ENCODE measurements at regions not wholly inside any gene's neighbourhood (a gene's known extent, or its start where the extent isn't known, plus 50 kb on each side); places are given as distances from the start of the nearest gene placed in this dataset.

DNA sequence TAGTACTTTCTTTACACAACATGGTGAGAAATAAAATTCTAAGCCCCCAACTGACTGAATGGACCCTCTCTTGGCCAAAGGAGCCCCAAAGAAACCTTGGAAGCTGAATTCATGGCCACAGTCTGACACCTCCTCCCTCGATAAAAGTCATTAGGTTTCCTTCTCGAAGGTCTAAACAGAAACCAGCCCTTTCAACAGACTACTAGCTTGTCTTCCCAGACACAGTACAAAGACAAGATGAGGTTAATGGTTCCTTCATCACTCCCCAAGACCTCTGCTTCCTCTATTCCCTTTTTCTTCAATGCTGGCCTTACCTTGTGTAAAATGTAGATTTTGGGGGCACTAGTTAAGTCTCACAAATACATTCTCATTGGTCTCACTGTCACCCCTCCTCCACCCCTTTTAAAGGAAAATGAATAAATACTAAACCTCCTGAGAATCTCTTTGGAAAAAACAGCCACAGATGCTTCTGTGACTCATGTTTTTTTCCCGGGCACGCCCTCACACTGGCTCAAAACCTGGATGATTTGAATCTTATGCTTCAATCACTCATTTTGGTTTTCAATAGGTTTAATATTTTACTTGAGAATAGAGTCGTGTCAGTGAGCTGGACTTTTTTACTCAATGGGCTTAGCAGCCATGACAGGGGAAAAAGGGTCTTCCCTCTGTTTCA lies 65.8 kb upstream of the MED4 start:
- Histone ChIP-seq H3K9me2 (replicated peaks; ENCODE audit: control insufficient read depth, low read length) (no peaks in the 10 kb centered on the region), H3K9me3 (ENCODE audit: control insufficient read depth, insufficient read depth, low read length) (no peaks in the 10 kb centered on the region), H3K4me3 (ENCODE audit: low read length) (no peak overlapping the region), H3K79me2 (ENCODE audit: control insufficient read depth, low read length) (no peaks in the 10 kb centered on the region), H3F3A (ENCODE audit: control insufficient read depth, insufficient read depth) (no peaks in the 10 kb centered on the region), H3K4me2 (ENCODE audit: low read length) (no peak overlapping the region), H4K20me1 (ENCODE audit: control insufficient read depth, insufficient read depth, low read depth, low read length) (no peaks in the 10 kb centered on the region), H3K4me1 (ENCODE audit: control insufficient read depth, low read length) (peaks cover 12% of the 10 kb centered on the region), H3K27ac (ENCODE audit: low read depth, low read length) (no peak overlapping the region), H3K27me3 (ENCODE audit: control insufficient read depth, low read length) (no peaks in the 10 kb centered on the region), H3K36me3 (ENCODE audit: control insufficient read depth, low read length) (no peaks in the 10 kb centered on the region)
- no peak for TF ChIP-seq EZH2phosphoT487 (IDR thresholded peaks at IDR 0.05; ENCODE audit: borderline replicate concordance, low read length)

- Histone ChIP-seq H3K36me3 (ENCODE audit: control insufficient read depth, low read length) (no peaks in the 10 kb centered on the region), H3K79me2 (ENCODE audit: control insufficient read depth, low read length) (no peaks in the 10 kb centered on the region), H3K4me1 (ENCODE audit: control insufficient read depth, low read length) (peaks cover 12% of the 10 kb centered on the region), H4K20me1 (ENCODE audit: control insufficient read depth, insufficient read depth, low read depth, low read length) (no peaks in the 10 kb centered on the region), H3K4me2 (ENCODE audit: low read length) (no peak overlapping the region), H3K27me3 (ENCODE audit: control insufficient read depth, low read length) (no peaks in the 10 kb centered on the region), H3K4me3 (ENCODE audit: low read length) (no peak overlapping the region), H3K27ac (ENCODE audit: low read depth, low read length) (no peak overlapping the region), H3K9me3 (ENCODE audit: control insufficient read depth, insufficient read depth, low read length) (no peaks in the 10 kb centered on the region), H3F3A (ENCODE audit: control insufficient read depth, insufficient read depth) (no peaks in the 10 kb centered on the region), H3K9me2 (replicated peaks; ENCODE audit: control insufficient read depth, low read length) (no peaks in the 10 kb centered on the region)
- no peak for TF ChIP-seq EZH2phosphoT487 (IDR thresholded peaks at IDR 0.05; ENCODE audit: borderline replicate concordance, low read length)
- TF ChIP-seq, protein P1, sequence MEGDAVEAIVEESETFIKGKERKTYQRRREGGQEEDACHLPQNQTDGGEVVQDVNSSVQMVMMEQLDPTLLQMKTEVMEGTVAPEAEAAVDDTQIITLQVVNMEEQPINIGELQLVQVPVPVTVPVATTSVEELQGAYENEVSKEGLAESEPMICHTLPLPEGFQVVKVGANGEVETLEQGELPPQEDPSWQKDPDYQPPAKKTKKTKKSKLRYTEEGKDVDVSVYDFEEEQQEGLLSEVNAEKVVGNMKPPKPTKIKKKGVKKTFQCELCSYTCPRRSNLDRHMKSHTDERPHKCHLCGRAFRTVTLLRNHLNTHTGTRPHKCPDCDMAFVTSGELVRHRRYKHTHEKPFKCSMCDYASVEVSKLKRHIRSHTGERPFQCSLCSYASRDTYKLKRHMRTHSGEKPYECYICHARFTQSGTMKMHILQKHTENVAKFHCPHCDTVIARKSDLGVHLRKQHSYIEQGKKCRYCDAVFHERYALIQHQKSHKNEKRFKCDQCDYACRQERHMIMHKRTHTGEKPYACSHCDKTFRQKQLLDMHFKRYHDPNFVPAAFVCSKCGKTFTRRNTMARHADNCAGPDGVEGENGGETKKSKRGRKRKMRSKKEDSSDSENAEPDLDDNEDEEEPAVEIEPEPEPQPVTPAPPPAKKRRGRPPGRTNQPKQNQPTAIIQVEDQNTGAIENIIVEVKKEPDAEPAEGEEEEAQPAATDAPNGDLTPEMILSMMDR (IDR thresholded peaks at IDR 0.05; ENCODE audit: low read depth, low read length, poor library complexity, severe bottlenecking), result no peak
Measured at GRCh38 chr13:48159826-48160225, 64.9 kb upstream of the MED4 start.

DNA sequence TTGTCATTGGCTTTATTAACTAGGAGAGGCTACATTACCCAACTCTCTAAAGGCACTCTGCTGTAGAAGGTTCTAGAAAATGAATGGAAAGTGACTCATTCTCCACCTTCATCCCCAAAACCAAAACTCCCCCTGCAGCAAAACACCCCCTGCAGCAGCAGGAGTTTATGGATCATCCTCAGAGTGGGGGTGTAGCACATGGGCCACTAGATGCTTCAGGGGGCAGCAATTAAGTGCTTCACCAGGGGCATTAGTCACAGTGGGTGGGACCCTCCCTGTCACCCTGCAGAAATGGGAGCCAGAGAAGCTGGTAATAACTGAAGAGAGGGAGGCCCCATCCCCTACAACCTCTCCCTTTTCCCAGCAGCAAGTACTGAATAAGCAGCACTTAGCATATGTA lies 64.5 kb upstream of the MED4 start:
- no peaks in the 10 kb centered on the region for H3F3A ChIP-seq (ENCODE audit: control insufficient read depth, insufficient read depth)

DNA sequence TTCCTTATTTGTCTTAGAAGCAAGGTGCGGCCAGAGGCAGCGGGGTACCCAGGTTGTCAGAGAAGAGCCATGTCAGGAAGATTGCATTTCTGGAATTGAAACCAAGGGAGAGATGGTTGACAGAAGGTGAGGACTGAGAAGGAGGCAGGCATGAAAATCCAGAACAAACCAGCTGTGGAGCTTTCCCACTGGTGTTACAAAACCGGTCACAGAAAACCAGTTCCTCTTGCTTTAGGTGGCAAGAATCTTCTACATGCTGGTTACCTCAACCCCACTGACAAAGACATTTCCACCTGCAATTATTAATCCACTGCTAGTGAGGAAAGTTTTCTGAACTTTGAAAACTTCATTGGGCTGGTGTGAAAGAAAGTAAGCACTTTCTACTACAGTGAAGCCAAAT lies 64.0 kb upstream of the MED4 start:
- H3K4me3 ChIP-seq (ENCODE audit: low read length), result no peak overlapping the region
- TF ChIP-seq, protein P1 (IDR thresholded peaks at IDR 0.05; ENCODE audit: low read depth, low read length, poor library complexity, severe bottlenecking), result no peak
- no peak for TF ChIP-seq EZH2phosphoT487 (IDR thresholded peaks at IDR 0.05; ENCODE audit: borderline replicate concordance, low read length)
- peaks cover 12% of the 10 kb centered on the region for H3K4me1 ChIP-seq (ENCODE audit: control insufficient read depth, low read length)
- H3K9me3 ChIP-seq (ENCODE audit: control insufficient read depth, insufficient read depth, low read length), result no peaks in the 10 kb centered on the region
- no peak overlapping the region for H3K4me2 ChIP-seq (ENCODE audit: low read length)
- H4K20me1 ChIP-seq (ENCODE audit: control insufficient read depth, insufficient read depth, low read depth, low read length), result no peaks in the 10 kb centered on the region
- no peaks in the 10 kb centered on the region for H3K79me2 ChIP-seq (ENCODE audit: control insufficient read depth, low read length)
- no peak overlapping the region for H3K27ac ChIP-seq (ENCODE audit: low read depth, low read length)
- H3F3A ChIP-seq (ENCODE audit: control insufficient read depth, insufficient read depth), result no peaks in the 10 kb centered on the region
- no peaks in the 10 kb centered on the region for H3K9me2 ChIP-seq (replicated peaks; ENCODE audit: control insufficient read depth, low read length)
- no peaks in the 10 kb centered on the region for H3K27me3 ChIP-seq (ENCODE audit: control insufficient read depth, low read length)
- no peaks in the 10 kb centered on the region for H3K36me3 ChIP-seq (ENCODE audit: control insufficient read depth, low read length)

More for the DNA sequence above, 64.5 kb upstream of the MED4 start:
- H3K4me1 ChIP-seq (ENCODE audit: control insufficient read depth, low read length), result peaks cover 12% of the 10 kb centered on the region
- no peaks in the 10 kb centered on the region for H3K79me2 ChIP-seq (ENCODE audit: control insufficient read depth, low read length)
- no peak overlapping the region for H3K4me3 ChIP-seq (ENCODE audit: low read length)
- H3K27me3 ChIP-seq (ENCODE audit: control insufficient read depth, low read length), result no peaks in the 10 kb centered on the region
- H3K9me2 ChIP-seq (replicated peaks; ENCODE audit: control insufficient read depth, low read length), result no peaks in the 10 kb centered on the region
- H3K36me3 ChIP-seq (ENCODE audit: control insufficient read depth, low read length), result no peaks in the 10 kb centered on the region
- no peaks in the 10 kb centered on the region for H3K9me3 ChIP-seq (ENCODE audit: control insufficient read depth, insufficient read depth, low read length)
- H3K4me2 ChIP-seq (ENCODE audit: low read length), result no peak overlapping the region
- H4K20me1 ChIP-seq (ENCODE audit: control insufficient read depth, insufficient read depth, low read depth, low read length), result no peaks in the 10 kb centered on the region
- H3K27ac ChIP-seq (ENCODE audit: low read depth, low read length), result no peak overlapping the region
- no peak for TF ChIP-seq EZH2phosphoT487 (IDR thresholded peaks at IDR 0.05; ENCODE audit: borderline replicate concordance, low read length)
- TF ChIP-seq, protein P1 (IDR thresholded peaks at IDR 0.05; ENCODE audit: low read depth, low read length, poor library complexity, severe bottlenecking), result no peak

Measured in DOHH2 (cell line).